HEK293 (cell line): ENCODE measurements at regions not wholly inside any gene's neighbourhood (a gene's known extent, or its start where the extent isn't known, plus 50 kb on each side); places are given as distances from the start of the nearest gene placed in this dataset.
"Not testable (repeated sequence)": the region's sequence is repeated elsewhere in the genome, so short reads cannot be mapped to it uniquely, and the experiment has no call there.

Experiments used
- CTCF ChIA-PET: fragments of 350-600 bp; formaldehyde crosslinking; extraction: SDS; loops from one replicate; lab custom pipeline; 2021; ENCODE audit warnings: antibody characterized with exemption; lab: Yijun Ruan, JAX
- POLR2A ChIA-PET: fragments of 300-600 bp; formaldehyde crosslinking; extraction: SDS; loops from one replicate; lab custom pipeline; 2020; ENCODE audit warnings: antibody characterized with exemption, inconsistent platforms; lab: Yijun Ruan, JAX
- H3K27ac ChIP-seq: fragments of 200-500 bp; sonication (Bioruptor generic); 2 replicates; pipeline ENCODE4 v1.5.1; 2014; ENCODE audit warnings: low read depth, low read length, control low read depth, inconsistent platforms; ENCODE audit errors: extremely low read depth
- H3K36me3 ChIP-seq, 2 experiments: fragments of 200-500 bp in 1 of 2; sonication (Bioruptor generic) in 1 of 2; 1 replicate in 1 of 2; 2 replicates in 1 of 2; pipeline ENCODE4 v1.5.1; 2014 to 2017; ENCODE audit warnings: inconsistent platforms in 2 of 2, low read length in 2 of 2; ENCODE audit not compliant: control insufficient read depth in 2 of 2, insufficient read depth in 1 of 2
- H3K4me1 ChIP-seq: fragments of 200-500 bp; sonication (Bioruptor generic); 2 replicates; pipeline ENCODE4 v1.5.1; 2014; ENCODE audit warnings: mild to moderate bottlenecking, low read length, inconsistent platforms; ENCODE audit not compliant: control insufficient read depth, insufficient read depth
- H3K4me3 ChIP-seq: 2 replicates; pipeline ENCODE4 v1.5.1; 2011; ENCODE audit warnings: low read depth, mild to moderate bottlenecking, control low read depth, low read length, moderate library complexity
- H3K9me3 ChIP-seq: fragments of 200-500 bp; sonication (Bioruptor generic); 2 replicates; pipeline ENCODE4 v1.5.1; 2014; ENCODE audit warnings: low read depth, low read length, inconsistent platforms; ENCODE audit not compliant: control insufficient read depth, insufficient read depth
- ATF2 ChIP-seq: fragments of 450-650 bp; formaldehyde crosslinking; IDR thresholded peaks from 2 replicates; pipeline ENCODE4 v1.5.1; 2016; ENCODE audit warnings: missing biosample characterization, missing genetic modification characterization, low read depth
- GLI2 ChIP-seq: fragments of 450-650 bp; formaldehyde crosslinking; IDR thresholded peaks from 2 replicates; pipeline ENCODE4; 2017; ENCODE audit warnings: missing biosample characterization, missing genetic modification characterization, low read depth, borderline replicate concordance
- HOXD13 ChIP-seq: sonication (generic); formaldehyde crosslinking; IDR thresholded peaks from 2 replicates; pipeline ENCODE4 v1.8.0; 2022; ENCODE audit warnings: missing genetic modification reagents, borderline replicate concordance
- KLF16 ChIP-seq: fragments of 450-650 bp; formaldehyde crosslinking; IDR thresholded peaks from 2 replicates; pipeline ENCODE4 v1.5.1; 2017; ENCODE audit warnings: missing biosample characterization, missing genetic modification characterization
- MEIS1 ChIP-seq: sonication (generic); formaldehyde crosslinking; IDR thresholded peaks from 2 replicates; pipeline ENCODE4 v1.8.1; 2022; ENCODE audit warnings: missing genetic modification reagents, mild to moderate bottlenecking, borderline replicate concordance
- MZF1 ChIP-seq: fragments of 450-650 bp; formaldehyde crosslinking; IDR thresholded peaks from 2 replicates; pipeline ENCODE4 v1.5.1; 2017; ENCODE audit warnings: missing biosample characterization, missing genetic modification characterization, borderline replicate concordance
- REST ChIP-seq: fragments of 450-650 bp; formaldehyde crosslinking; IDR thresholded peaks from 2 replicates; pipeline ENCODE4 v1.5.1; 2016; ENCODE audit warnings: missing biosample characterization, missing genetic modification characterization
- SALL2 ChIP-seq: fragments of 450-650 bp; formaldehyde crosslinking; IDR thresholded peaks from 2 replicates; pipeline ENCODE4 v1.5.0; 2017; ENCODE audit warnings: missing biosample characterization, mild to moderate bottlenecking, missing genetic modification characterization, borderline replicate concordance
- ZBTB8A ChIP-seq: fragments of 450-650 bp; formaldehyde crosslinking; IDR thresholded peaks from 2 replicates; pipeline ENCODE4 v1.5.1; 2016; ENCODE audit warnings: missing biosample characterization, missing genetic modification characterization
- ZIC2 ChIP-seq: fragments of 450-650 bp; formaldehyde crosslinking; IDR thresholded peaks from 2 replicates; pipeline ENCODE4 v1.5.1; 2016; ENCODE audit warnings: missing biosample characterization, missing genetic modification characterization
- ZNF184 ChIP-seq: fragments of 450-650 bp; IDR thresholded peaks from 2 replicates; pipeline ENCODE4 v1.5.1; 2018; ENCODE audit warnings: missing biosample characterization, mild to moderate bottlenecking, missing genetic modification characterization
- ZNF19 ChIP-seq: fragments of 450-650 bp; formaldehyde crosslinking; IDR thresholded peaks from 2 replicates; pipeline ENCODE4; 2016; ENCODE audit warnings: missing biosample characterization, missing genetic modification characterization, low read depth
- ZNF239 ChIP-seq: fragments of 450-650 bp; formaldehyde crosslinking; IDR thresholded peaks from 2 replicates; pipeline ENCODE4 v1.5.1; 2016; ENCODE audit warnings: missing biosample characterization, missing genetic modification characterization
- ZNF426 ChIP-seq: fragments of 450-650 bp; formaldehyde crosslinking; IDR thresholded peaks from 2 replicates; pipeline ENCODE4 v1.5.1; 2017; ENCODE audit warnings: missing biosample characterization, missing genetic modification characterization, mild to moderate bottlenecking, inconsistent platforms, moderate library complexity
- ZNF555 ChIP-seq: fragments of 450-650 bp; formaldehyde crosslinking; conservative IDR thresholded peaks from 2 replicates; pipeline ENCODE4 v1.5.1; 2017; ENCODE audit warnings: missing biosample characterization, mild to moderate bottlenecking, missing genetic modification characterization, inconsistent platforms
- ZNF585B ChIP-seq: fragments of 450-650 bp; formaldehyde crosslinking; IDR thresholded peaks from 2 replicates; pipeline ENCODE4 v1.5.1; 2016; ENCODE audit warnings: missing biosample characterization, missing genetic modification characterization
- ZNF596 ChIP-seq: fragments of 450-650 bp; IDR thresholded peaks from 2 replicates; pipeline ENCODE4 v1.5.0; 2018; ENCODE audit warnings: missing biosample characterization, mild to moderate bottlenecking, missing genetic modification characterization, moderate library complexity
- ZNF600 ChIP-seq: fragments of 450-650 bp; formaldehyde crosslinking; IDR thresholded peaks from 2 replicates; pipeline ENCODE4 v1.5.1; 2016; ENCODE audit warnings: missing biosample characterization, missing genetic modification characterization
- ZNF621 ChIP-seq: fragments of 450-650 bp; formaldehyde crosslinking; IDR thresholded peaks from 2 replicates; pipeline ENCODE4 v1.5.1; 2017; ENCODE audit warnings: missing biosample characterization, missing genetic modification characterization
- ZNF623 ChIP-seq: fragments of 450-650 bp; formaldehyde crosslinking; IDR thresholded peaks from 2 replicates; pipeline ENCODE4 v1.5.1; 2016; ENCODE audit warnings: missing biosample characterization, missing genetic modification characterization
- ZNF654 ChIP-seq: fragments of 450-650 bp; formaldehyde crosslinking; IDR thresholded peaks from 2 replicates; pipeline ENCODE4 v1.5.1; 2016; ENCODE audit warnings: low read depth, missing biosample characterization, missing genetic modification characterization
- ZNF677 ChIP-seq: fragments of 450-650 bp; IDR thresholded peaks from 2 replicates; pipeline ENCODE4 v1.5.0; 2018; ENCODE audit warnings: missing biosample characterization, mild to moderate bottlenecking, missing genetic modification characterization, moderate library complexity
- ZNF785 ChIP-seq: fragments of 450-650 bp; formaldehyde crosslinking; IDR thresholded peaks from 2 replicates; pipeline ENCODE4 v1.5.1; 2016; ENCODE audit warnings: missing biosample characterization, missing genetic modification characterization
- ZNF791 ChIP-seq: fragments of 450-650 bp; formaldehyde crosslinking; IDR thresholded peaks from 2 replicates; pipeline ENCODE4 v1.5.1; 2016; ENCODE audit warnings: missing biosample characterization, missing genetic modification characterization
- ZSCAN16 ChIP-seq: fragments of 450-650 bp; formaldehyde crosslinking; IDR thresholded peaks from 2 replicates; pipeline ENCODE4 v1.5.1; 2016; ENCODE audit warnings: missing biosample characterization, missing genetic modification characterization

- H3K27ac ChIP-seq = no peak overlapping the region
- H3K9me3 ChIP-seq = no peaks in the 10 kb centered on the region
- no peaks in the 10 kb centered on the region for H3K36me3 ChIP-seq
- ChIA-PET CTCF (interaction anchor here (1.2 kb wide), 1 partner anchor 10 kb away, joined by 4 read pairs; no protein-coding TSS in a partner anchor), POLR2A (no interaction called here)
- TF ChIP-seq MZF1 (tag by site-specific recombination) (no peak), GLI2 (tag by site-specific recombination) (no peak), ZNF426 (tag by site-specific recombination) (no peak)
- no peaks in the 10 kb centered on the region for H3K4me1 ChIP-seq
- no peak overlapping the region for H3K4me3 ChIP-seq
These were observed 992.3 kb upstream of the FANCL start for GRCh38 chr2:59233448-59233847.

GRCh38 chr2:59232394-59233165 lies 991.5 kb upstream of the FANCL start:
- Histone ChIP-seq H3K36me3 (no peaks in the 10 kb centered on the region), H3K4me1 (no peaks in the 10 kb centered on the region), H3K4me3 (no peak overlapping the region), H3K9me3 (no peaks in the 10 kb centered on the region), H3K27ac (no peak overlapping the region)
- ChIA-PET POLR2A (no interaction called here), CTCF (interaction anchor here (1.2 kb wide), 1 partner anchor 11 kb away, joined by 4 read pairs; no protein-coding TSS in a partner anchor)
- TF ChIP-seq ZNF677 (no peak), ZNF585B (tag by site-specific recombination) (no peak), KLF16 (tag by site-specific recombination) (no peak), REST (tag by site-specific recombination) (no peak), ZNF791 (tag by site-specific recombination) (no peak), ZIC2 (tag by site-specific recombination) (no peak), ZNF785 (no peak)

DNA sequence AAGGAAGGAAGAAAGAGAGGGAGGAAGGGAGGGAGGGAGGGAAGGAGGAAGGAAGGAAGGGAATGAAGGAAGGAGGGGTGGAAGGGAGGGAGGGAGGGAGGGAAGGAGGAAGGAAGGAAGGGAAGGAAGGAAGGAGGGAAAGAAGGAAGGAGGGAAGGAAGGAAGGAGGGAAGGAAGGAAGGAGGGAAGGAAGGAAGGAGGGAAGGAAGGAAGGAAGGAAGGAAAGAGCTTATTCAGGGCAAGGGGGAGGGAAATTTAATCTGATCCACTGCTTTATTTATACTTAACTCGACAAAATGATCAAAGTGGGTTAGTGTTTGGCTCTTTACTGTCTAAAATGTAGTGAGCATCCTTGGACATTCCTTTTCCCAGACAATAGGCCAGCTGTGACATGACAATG lies 985.2 kb upstream of the FANCL start:
- H3K27ac ChIP-seq, H3K36me3 ChIP-seq, POLR2A ChIA-PET, H3K4me1 ChIP-seq, H3K9me3 ChIP-seq, H3K4me3 ChIP-seq: not testable (repeated sequence)
- CTCF ChIA-PET = interaction anchor here (0.6 to 1.2 kb wide), 2 partner anchors 92 to 200 kb away, joined by 3 to 9 read pairs; no protein-coding TSS in a partner anchor

DNA sequence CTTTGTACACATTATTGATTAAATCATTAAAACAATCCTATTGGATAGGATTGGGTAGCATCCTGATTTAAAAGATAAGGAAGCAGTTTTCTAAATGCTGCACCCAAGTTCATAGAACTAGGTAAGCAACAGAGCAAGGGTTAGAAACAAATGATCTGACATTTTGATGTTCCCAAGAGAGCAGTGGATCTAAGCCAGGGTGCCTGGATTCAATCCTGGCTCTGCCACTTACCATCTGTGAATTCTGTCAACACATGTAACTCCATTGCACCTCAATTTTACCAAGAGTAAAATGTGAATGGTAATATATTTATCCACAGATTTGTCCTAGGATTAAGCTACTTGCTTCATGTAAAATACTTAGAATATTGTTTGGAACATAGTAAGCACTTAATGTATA lies 982.6 kb upstream of the FANCL start:
- ChIA-PET CTCF (no interaction called here), POLR2A (no interaction called here)
- H3K4me1 ChIP-seq = no peaks in the 10 kb centered on the region
- no peak overlapping the region for H3K27ac ChIP-seq
- no peaks in the 10 kb centered on the region for H3K9me3 ChIP-seq
- H3K4me3 ChIP-seq = no peak overlapping the region
- no peaks in the 10 kb centered on the region for H3K36me3 ChIP-seq
- TF ChIP-seq ZNF600 (tag by site-specific recombination) (no peak), ZNF623 (no peak), ZSCAN16 (tag by site-specific recombination) (no peak), ZNF184 (tag by site-specific recombination) (no peak), ATF2 (tag by site-specific recombination) (no peak), ZNF555 (tag by site-specific recombination) (no peak), ZNF239 (tag by site-specific recombination) (no peak), ZNF654 (no peak), ZNF621 (tag by site-specific recombination) (no peak), SALL2 (no peak), ZBTB8A (tag by site-specific recombination) (no peak), HOXD13 (CRISPR knock-in tag) (no peak), ZNF596 (no peak), MEIS1 (CRISPR knock-in tag) (no peak), ZNF19 (no peak)
